SU-DHL-6 (cell line): ENCODE measurements at regions not wholly inside any gene's neighbourhood (a gene's known extent, or its start where the extent isn't known, plus 50 kb on each side); places are given as distances from the start of the nearest gene placed in this dataset.

Experiments
- EZH2phosphoT487 ChIP-seq: fragments of 200-600 bp; sonication (generic), shearing (Covaris generic); conservative IDR thresholded peaks from 2 replicates; pipeline ENCODE4 v1.6.1; 2018; ENCODE audit warnings: mild to moderate bottlenecking, antibody characterized with exemption, low read length, moderate library complexity, mixed read lengths
- TF ChIP-seq, protein P1 (sequence below): fragments of 200-600 bp; sonication (generic); IDR thresholded peaks from one replicate; pipeline ENCODE4 v1.5.1; 2017; ENCODE audit warnings: antibody characterized with exemption, mild to moderate bottlenecking, low read length, moderate library complexity; ENCODE audit not compliant: insufficient read depth, poor library complexity, severe bottlenecking

DNA sequence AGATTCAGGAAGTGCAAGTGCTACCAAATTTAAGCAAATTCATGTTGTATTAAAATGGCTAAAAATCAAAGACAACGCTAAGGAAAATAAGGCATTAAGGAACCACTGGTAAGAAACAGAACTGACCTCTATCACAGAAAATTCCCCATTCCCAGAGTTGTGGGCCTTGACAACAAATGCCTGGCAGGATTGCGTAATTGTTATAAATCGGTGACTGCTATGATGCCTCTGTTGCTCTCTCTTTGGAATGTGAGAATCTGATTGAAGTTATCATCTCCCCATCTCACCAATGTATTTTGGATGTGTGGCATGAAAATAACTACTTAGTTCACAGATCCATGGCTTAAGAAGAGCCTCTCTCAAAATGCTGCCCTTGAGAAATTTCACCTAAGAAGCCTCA, 257.3 kb downstream of the OGFRL1 start:
- TF ChIP-seq, protein P1, sequence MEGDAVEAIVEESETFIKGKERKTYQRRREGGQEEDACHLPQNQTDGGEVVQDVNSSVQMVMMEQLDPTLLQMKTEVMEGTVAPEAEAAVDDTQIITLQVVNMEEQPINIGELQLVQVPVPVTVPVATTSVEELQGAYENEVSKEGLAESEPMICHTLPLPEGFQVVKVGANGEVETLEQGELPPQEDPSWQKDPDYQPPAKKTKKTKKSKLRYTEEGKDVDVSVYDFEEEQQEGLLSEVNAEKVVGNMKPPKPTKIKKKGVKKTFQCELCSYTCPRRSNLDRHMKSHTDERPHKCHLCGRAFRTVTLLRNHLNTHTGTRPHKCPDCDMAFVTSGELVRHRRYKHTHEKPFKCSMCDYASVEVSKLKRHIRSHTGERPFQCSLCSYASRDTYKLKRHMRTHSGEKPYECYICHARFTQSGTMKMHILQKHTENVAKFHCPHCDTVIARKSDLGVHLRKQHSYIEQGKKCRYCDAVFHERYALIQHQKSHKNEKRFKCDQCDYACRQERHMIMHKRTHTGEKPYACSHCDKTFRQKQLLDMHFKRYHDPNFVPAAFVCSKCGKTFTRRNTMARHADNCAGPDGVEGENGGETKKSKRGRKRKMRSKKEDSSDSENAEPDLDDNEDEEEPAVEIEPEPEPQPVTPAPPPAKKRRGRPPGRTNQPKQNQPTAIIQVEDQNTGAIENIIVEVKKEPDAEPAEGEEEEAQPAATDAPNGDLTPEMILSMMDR: no peak
- TF ChIP-seq EZH2phosphoT487: no peak
